Ascending aorta (tissue), 2 donors: ENCODE measurements at regions not wholly inside any gene's neighbourhood (a gene's known extent, or its start where the extent isn't known, plus 50 kb on each side); places are given as distances from the start of the nearest gene placed in this dataset.
"Not testable (repeated sequence)": the region's sequence is repeated elsewhere in the genome, so short reads cannot be mapped to it uniquely, and the experiment has no call there.

Source experiments
- DNase-seq, 2 donors: peaks; one replicate each; pipeline ENCODE4 v3.0.0-alpha.2; 2019; ENCODE audit warnings: low spot score in 2 of 2
- H3K27ac ChIP-seq, 2 donors: fragments of 200-600 bp; sonication (generic); one replicate each; pipeline ENCODE4 v1.5.1; 2016 to 2017; ENCODE audit warnings: mild to moderate bottlenecking in 1 of 2
- H3K27me3 ChIP-seq: fragments of 200-600 bp; sonication (generic); one replicate; pipeline ENCODE4 v1.5.1; 2017
- H3K36me3 ChIP-seq, 2 donors: fragments of 200-600 bp; sonication (generic); one replicate each; pipeline ENCODE4 v1.5.1; 2016
- H3K4me1 ChIP-seq, 2 donors: fragments of 200-600 bp; sonication (generic); one replicate each; pipeline ENCODE4 v1.5.1; 2016 to 2017; ENCODE audit warnings: mild to moderate bottlenecking in 1 of 2
- H3K4me3 ChIP-seq, 2 donors: fragments of 200-600 bp; sonication (generic); one replicate each; pipeline ENCODE4 v1.5.1; 2016 to 2017; ENCODE audit warnings: mild to moderate bottlenecking in 1 of 2
- H3K9me3 ChIP-seq, 2 donors: fragments of 200-600 bp; sonication (generic); one replicate each; pipeline ENCODE4 v1.5.1; 2016
- CTCF ChIP-seq, 3 experiments: fragments of 200-600 bp in 2 of 3; fragments of 450-650 bp in 1 of 3; sonication (generic) in 2 of 3; IDR thresholded peaks; one replicate each; pipeline ENCODE4 v1.5.1; 2016 to 2019; ENCODE audit warnings: antibody characterized with exemption in 3 of 3, mild to moderate bottlenecking in 1 of 3, moderate library complexity in 1 of 3
- intact Hi-C: fragments of 100-400 bp; cut with DNase I; formaldehyde crosslinking; loops from one replicate; pipeline ENCODE4 v1.15.1; 2023

GRCh38 chr9:135284386-135285134 lies 195.0 kb upstream of the PPP1R26 start:
- intact Hi-C loops: no loop called here
- Histone ChIP-seq H3K4me3 (no peak overlapping the region), H3K27ac (no peak overlapping the region), H3K36me3 (no peaks in the 10 kb centered on the region), H3K27me3 (no peaks in the 10 kb centered on the region), H3K9me3 (no peaks in the 10 kb centered on the region), H3K4me1 (no peaks in the 10 kb centered on the region)
- no peak for DNase-seq
- no peak for TF ChIP-seq CTCF (IDR thresholded peaks at IDR 0.05)

GRCh38 chr9:135286187-135286925 lies 193.2 kb upstream of the PPP1R26 start:
- intact Hi-C loops, H3K36me3 ChIP-seq, H3K27ac ChIP-seq, H3K4me3 ChIP-seq, H3K4me1 ChIP-seq, DNase-seq, H3K27me3 ChIP-seq, H3K9me3 ChIP-seq: not testable (repeated sequence)

- no peak overlapping the region for H3K4me3 ChIP-seq
- H3K27me3 ChIP-seq: no peaks in the 10 kb centered on the region
- no peaks in the 10 kb centered on the region for H3K36me3 ChIP-seq
- no peak overlapping the region for H3K27ac ChIP-seq
- intact Hi-C loops: no loop called here
- no peak for DNase-seq
- H3K9me3 ChIP-seq: no peaks in the 10 kb centered on the region
- H3K4me1 ChIP-seq: no peaks in the 10 kb centered on the region
- TF ChIP-seq CTCF (IDR thresholded peaks at IDR 0.05): no peak
These were observed 192.6 kb upstream of the PPP1R26 start for GRCh38 chr9:135286961-135287360.

- H3K36me3 ChIP-seq: no peaks in the 10 kb centered on the region
- H3K4me1 ChIP-seq: no peaks in the 10 kb centered on the region
- H3K27ac ChIP-seq: no peak overlapping the region
- H3K4me3 ChIP-seq: no peak overlapping the region
- no peak for TF ChIP-seq CTCF (IDR thresholded peaks at IDR 0.05)
- intact Hi-C loops: no loop called here
- DNase-seq: no peak
- no peaks in the 10 kb centered on the region for H3K27me3 ChIP-seq
- no peaks in the 10 kb centered on the region for H3K9me3 ChIP-seq
These were observed 192.0 kb upstream of the PPP1R26 start for GRCh38 chr9:135287627-135288026.

- intact Hi-C loops: no loop called here
- no peaks in the 10 kb centered on the region for H3K27me3 ChIP-seq
- H3K4me3 ChIP-seq: no peak overlapping the region
- no peaks in the 10 kb centered on the region for H3K36me3 ChIP-seq
- DNase-seq: no peak
- H3K9me3 ChIP-seq: no peaks in the 10 kb centered on the region
- no peaks in the 10 kb centered on the region for H3K4me1 ChIP-seq
- no peak overlapping the region for H3K27ac ChIP-seq
- TF ChIP-seq CTCF (IDR thresholded peaks at IDR 0.05): no peak
These were observed 191.5 kb upstream of the PPP1R26 start for GRCh38 chr9:135288054-135288453.

GRCh38 chr9:135289081-135289491 lies 190.5 kb upstream of the PPP1R26 start:
- no peak for DNase-seq
- TF ChIP-seq CTCF (IDR thresholded peaks at IDR 0.05): no peak
- Histone ChIP-seq H3K27ac (no peak overlapping the region), H3K36me3 (no peaks in the 10 kb centered on the region), H3K4me3 (no peak overlapping the region), H3K4me1 (no peaks in the 10 kb centered on the region), H3K9me3 (no peaks in the 10 kb centered on the region), H3K27me3 (no peaks in the 10 kb centered on the region)
- intact Hi-C loops: no loop called here
